Loucy (cell line): ENCODE measurements at regions not wholly inside any gene's neighbourhood (a gene's known extent, or its start where the extent isn't known, plus 50 kb on each side); places are given as distances from the start of the nearest gene placed in this dataset.
"Not testable (repeated sequence)": the region's sequence is repeated elsewhere in the genome, so short reads cannot be mapped to it uniquely, and the experiment has no call there.

Experiments used
- H2AFZ ChIP-seq: fragments of 200-600 bp; sonication (generic); 2 replicates; pipeline ENCODE4 v1.6.0; 2016; ENCODE audit warnings: antibody characterized with exemption, mild to moderate bottlenecking, low read length, moderate library complexity
- H3F3A ChIP-seq: fragments of 200-600 bp; 2 replicates; pipeline ENCODE4 v1.6.0; 2016; ENCODE audit warnings: antibody characterized with exemption, low read depth, mild to moderate bottlenecking
- H3K27me3 ChIP-seq: fragments of 200-600 bp; sonication (generic); 2 replicates; pipeline ENCODE4 v1.6.1; 2014; ENCODE audit warnings: low read length, mild to moderate bottlenecking; ENCODE audit not compliant: insufficient read depth, poor library complexity, severe bottlenecking
- H3K36me3 ChIP-seq: fragments of 200-600 bp; sonication (generic); 2 replicates; pipeline ENCODE4 v1.6.1; 2016; ENCODE audit warnings: low read length; ENCODE audit not compliant: insufficient read depth
- H3K4me1 ChIP-seq: fragments of 200-600 bp; sonication (generic); 2 replicates; pipeline ENCODE4 v1.5.1; 2014; ENCODE audit warnings: low read length, mild to moderate bottlenecking; ENCODE audit not compliant: insufficient read depth, poor library complexity, severe bottlenecking
- H3K4me2 ChIP-seq: fragments of 200-600 bp; sonication (generic); 2 replicates; pipeline ENCODE4 v1.6.0; 2014; ENCODE audit warnings: antibody characterized with exemption, low read length, low read depth, mild to moderate bottlenecking; ENCODE audit not compliant: poor library complexity, severe bottlenecking
- H3K4me3 ChIP-seq: fragments of 200-600 bp; sonication (generic); 2 replicates; pipeline ENCODE4 v1.5.1; 2014; ENCODE audit warnings: low read length, mild to moderate bottlenecking, mixed read lengths; ENCODE audit not compliant: poor library complexity, severe bottlenecking
- H3K79me2 ChIP-seq: fragments of 200-600 bp; sonication (generic); 2 replicates; pipeline ENCODE4 v1.6.1; 2014; ENCODE audit warnings: low read length; ENCODE audit not compliant: insufficient read depth
- H3K9ac ChIP-seq: fragments of 200-600 bp; sonication (generic); 2 replicates; pipeline ENCODE4 v1.6.0; 2014; ENCODE audit warnings: mild to moderate bottlenecking, low read depth, low read length, moderate library complexity; ENCODE audit not compliant: poor library complexity, severe bottlenecking
- H3K9me2 ChIP-seq: fragments of 200-600 bp; sonication (generic); replicated peaks from 2 replicates; pipeline ENCODE4 v1.6.1; 2016; ENCODE audit warnings: low read depth, low read length, mixed read lengths
- H3K9me3 ChIP-seq: fragments of 200-600 bp; sonication (generic); 2 replicates; pipeline ENCODE4 v1.6.1; 2014; ENCODE audit warnings: mild to moderate bottlenecking, antibody characterized with exemption, low read length, low read depth; ENCODE audit not compliant: insufficient read depth
- H4K20me1 ChIP-seq: fragments of 200-600 bp; sonication (generic); 2 replicates; pipeline ENCODE4 v1.6.0; 2014; ENCODE audit warnings: antibody characterized with exemption, low read length, mild to moderate bottlenecking; ENCODE audit not compliant: insufficient read depth, poor library complexity, severe bottlenecking
- CTCF ChIP-seq: fragments of 200-600 bp; sonication (generic); conservative IDR thresholded peaks from 2 replicates; pipeline ENCODE4 v1.5.1; 2014; ENCODE audit warnings: mild to moderate bottlenecking, antibody characterized with exemption, low read length
- EZH2phosphoT487 ChIP-seq: fragments of 200-600 bp; IDR thresholded peaks from 2 replicates; pipeline ENCODE4 v1.6.1; 2018; ENCODE audit warnings: antibody characterized with exemption, mild to moderate bottlenecking, moderate library complexity, borderline replicate concordance

GRCh38 chr6:50907565-50907964 is 88.9 kb downstream of the TFAP2B start:
- H3K4me2 ChIP-seq: no peak overlapping the region
- no peaks in the 10 kb centered on the region for H3F3A ChIP-seq
- no peaks in the 10 kb centered on the region for H4K20me1 ChIP-seq
- H3K9me2 ChIP-seq: no peaks in the 10 kb centered on the region
- no peaks in the 10 kb centered on the region for H3K4me1 ChIP-seq
- no peak overlapping the region for H2AFZ ChIP-seq
- no peak for TF ChIP-seq EZH2phosphoT487
- no peak for TF ChIP-seq CTCF
- H3K79me2 ChIP-seq: no peaks in the 10 kb centered on the region
- H3K36me3 ChIP-seq: no peaks in the 10 kb centered on the region
- H3K4me3 ChIP-seq: no peak overlapping the region
- no peak overlapping the region for H3K9ac ChIP-seq
- H3K27me3 ChIP-seq: no peaks in the 10 kb centered on the region
- no peaks in the 10 kb centered on the region for H3K9me3 ChIP-seq

- Histone ChIP-seq H2AFZ (no peak overlapping the region), H3K27me3 (no peaks in the 10 kb centered on the region), H3K4me3 (no peak overlapping the region), H3K36me3 (no peaks in the 10 kb centered on the region), H3K9me3 (no peaks in the 10 kb centered on the region), H3K4me2 (no peak overlapping the region), H3K9ac (no peak overlapping the region), H4K20me1 (no peaks in the 10 kb centered on the region), H3F3A (no peaks in the 10 kb centered on the region), H3K4me1 (no peaks in the 10 kb centered on the region), H3K79me2 (no peaks in the 10 kb centered on the region), H3K9me2 (no peaks in the 10 kb centered on the region)
- no peak for TF ChIP-seq CTCF
- TF ChIP-seq EZH2phosphoT487: no peak
Observed at GRCh38 chr6:50913105-50913770, 94.6 kb downstream of the TFAP2B start.

- not testable (repeated sequence) for H3K27me3 ChIP-seq, H4K20me1 ChIP-seq, H3K79me2 ChIP-seq, H3K9me2 ChIP-seq, H3K4me3 ChIP-seq, H3K9me3 ChIP-seq, H3F3A ChIP-seq, H3K4me1 ChIP-seq, H2AFZ ChIP-seq, H3K36me3 ChIP-seq, H3K9ac ChIP-seq, H3K4me2 ChIP-seq
Observed at GRCh38 chr6:50921378-50921777, 102.7 kb downstream of the TFAP2B start.

GRCh38 chr6:50921968-50922367 is 103.3 kb downstream of the TFAP2B start:
- H3K9me2 ChIP-seq: no peaks in the 10 kb centered on the region

More at GRCh38 chr6:50921968-50922367, 103.3 kb downstream of the TFAP2B start:
- H4K20me1 ChIP-seq: no peaks in the 10 kb centered on the region
- H3F3A ChIP-seq: no peaks in the 10 kb centered on the region
- TF ChIP-seq CTCF (no peak), EZH2phosphoT487 (no peak)
- no peak overlapping the region for H3K9ac ChIP-seq
- H3K27me3 ChIP-seq: no peaks in the 10 kb centered on the region
- no peaks in the 10 kb centered on the region for H3K9me3 ChIP-seq
- H3K4me3 ChIP-seq: no peak overlapping the region
- H3K36me3 ChIP-seq: no peaks in the 10 kb centered on the region
- H2AFZ ChIP-seq: no peak overlapping the region
- no peak overlapping the region for H3K4me2 ChIP-seq
- H3K79me2 ChIP-seq: no peaks in the 10 kb centered on the region
- no peaks in the 10 kb centered on the region for H3K4me1 ChIP-seq
